Loucy (cell line): ENCODE measurements at regions not wholly inside any gene's neighbourhood (a gene's known extent, or its start where the extent isn't known, plus 50 kb on each side); places are given as distances from the start of the nearest gene placed in this dataset.

ENCODE experiments used
- H2AFZ ChIP-seq: fragments of 200-600 bp; sonication (generic); 2 replicates; pipeline ENCODE4 v1.6.0; 2016; ENCODE audit warnings: antibody characterized with exemption, mild to moderate bottlenecking, low read length, moderate library complexity
- H3F3A ChIP-seq: fragments of 200-600 bp; 2 replicates; pipeline ENCODE4 v1.6.0; 2016; ENCODE audit warnings: antibody characterized with exemption, low read depth, mild to moderate bottlenecking
- H3K27me3 ChIP-seq: fragments of 200-600 bp; sonication (generic); 2 replicates; pipeline ENCODE4 v1.6.1; 2014; ENCODE audit warnings: low read length, mild to moderate bottlenecking; ENCODE audit not compliant: insufficient read depth, poor library complexity, severe bottlenecking
- H3K36me3 ChIP-seq: fragments of 200-600 bp; sonication (generic); 2 replicates; pipeline ENCODE4 v1.6.1; 2016; ENCODE audit warnings: low read length; ENCODE audit not compliant: insufficient read depth
- H3K4me1 ChIP-seq: fragments of 200-600 bp; sonication (generic); 2 replicates; pipeline ENCODE4 v1.5.1; 2014; ENCODE audit warnings: low read length, mild to moderate bottlenecking; ENCODE audit not compliant: insufficient read depth, poor library complexity, severe bottlenecking
- H3K4me2 ChIP-seq: fragments of 200-600 bp; sonication (generic); 2 replicates; pipeline ENCODE4 v1.6.0; 2014; ENCODE audit warnings: antibody characterized with exemption, low read length, low read depth, mild to moderate bottlenecking; ENCODE audit not compliant: poor library complexity, severe bottlenecking
- H3K4me3 ChIP-seq: fragments of 200-600 bp; sonication (generic); 2 replicates; pipeline ENCODE4 v1.5.1; 2014; ENCODE audit warnings: low read length, mild to moderate bottlenecking, mixed read lengths; ENCODE audit not compliant: poor library complexity, severe bottlenecking
- H3K79me2 ChIP-seq: fragments of 200-600 bp; sonication (generic); 2 replicates; pipeline ENCODE4 v1.6.1; 2014; ENCODE audit warnings: low read length; ENCODE audit not compliant: insufficient read depth
- H3K9ac ChIP-seq: fragments of 200-600 bp; sonication (generic); 2 replicates; pipeline ENCODE4 v1.6.0; 2014; ENCODE audit warnings: mild to moderate bottlenecking, low read depth, low read length, moderate library complexity; ENCODE audit not compliant: poor library complexity, severe bottlenecking
- H3K9me2 ChIP-seq: fragments of 200-600 bp; sonication (generic); replicated peaks from 2 replicates; pipeline ENCODE4 v1.6.1; 2016; ENCODE audit warnings: low read depth, low read length, mixed read lengths
- H3K9me3 ChIP-seq: fragments of 200-600 bp; sonication (generic); 2 replicates; pipeline ENCODE4 v1.6.1; 2014; ENCODE audit warnings: mild to moderate bottlenecking, antibody characterized with exemption, low read length, low read depth; ENCODE audit not compliant: insufficient read depth
- H4K20me1 ChIP-seq: fragments of 200-600 bp; sonication (generic); 2 replicates; pipeline ENCODE4 v1.6.0; 2014; ENCODE audit warnings: antibody characterized with exemption, low read length, mild to moderate bottlenecking; ENCODE audit not compliant: insufficient read depth, poor library complexity, severe bottlenecking
- CTCF ChIP-seq: fragments of 200-600 bp; sonication (generic); conservative IDR thresholded peaks from 2 replicates; pipeline ENCODE4 v1.5.1; 2014; ENCODE audit warnings: mild to moderate bottlenecking, antibody characterized with exemption, low read length
- EZH2phosphoT487 ChIP-seq: fragments of 200-600 bp; IDR thresholded peaks from 2 replicates; pipeline ENCODE4 v1.6.1; 2018; ENCODE audit warnings: antibody characterized with exemption, mild to moderate bottlenecking, moderate library complexity, borderline replicate concordance

GRCh38 chr12:11946161-11946560 lies 124.6 kb upstream of the BCL2L14 start:
- no peak overlapping the region for H3K4me2 ChIP-seq
- H3K4me3 ChIP-seq: no peak overlapping the region
- TF ChIP-seq EZH2phosphoT487 (no peak), CTCF (no peak)
- H3K4me1 ChIP-seq: peaks cover 7% of the 10 kb centered on the region
- H2AFZ ChIP-seq: no peak overlapping the region
- no peaks in the 10 kb centered on the region for H3K9me2 ChIP-seq
- H3K27me3 ChIP-seq: no peaks in the 10 kb centered on the region
- no peaks in the 10 kb centered on the region for H4K20me1 ChIP-seq
- H3K79me2 ChIP-seq: no peaks in the 10 kb centered on the region
- no peaks in the 10 kb centered on the region for H3K9me3 ChIP-seq
- H3K36me3 ChIP-seq: no peaks in the 10 kb centered on the region
- no peak overlapping the region for H3K9ac ChIP-seq
- H3F3A ChIP-seq: no peaks in the 10 kb centered on the region

GRCh38 chr12:11947213-11947612 lies 123.5 kb upstream of the BCL2L14 start:
- Histone ChIP-seq H3F3A (no peaks in the 10 kb centered on the region), H4K20me1 (no peaks in the 10 kb centered on the region), H2AFZ (no peak overlapping the region), H3K36me3 (no peaks in the 10 kb centered on the region), H3K9me2 (no peaks in the 10 kb centered on the region), H3K4me2 (no peak overlapping the region), H3K4me1 (peaks cover 7% of the 10 kb centered on the region), H3K9me3 (no peaks in the 10 kb centered on the region), H3K9ac (no peak overlapping the region), H3K79me2 (no peaks in the 10 kb centered on the region), H3K4me3 (no peak overlapping the region), H3K27me3 (no peaks in the 10 kb centered on the region)
- TF ChIP-seq EZH2phosphoT487 (no peak), CTCF (no peak)

- TF ChIP-seq EZH2phosphoT487 (no peak), CTCF (no peak)
- H2AFZ ChIP-seq: no peak overlapping the region
These were observed 120.9 kb upstream of the BCL2L14 start for GRCh38 chr12:11949738-11950411.

More at GRCh38 chr12:11949738-11950411, 120.9 kb upstream of the BCL2L14 start:
- no peak overlapping the region for H3K9ac ChIP-seq
- H3K27me3 ChIP-seq: no peaks in the 10 kb centered on the region
- H3K4me1 ChIP-seq: peaks cover 25% of the 10 kb centered on the region
- no peaks in the 10 kb centered on the region for H3F3A ChIP-seq
- no peaks in the 10 kb centered on the region for H3K79me2 ChIP-seq
- no peaks in the 10 kb centered on the region for H3K9me2 ChIP-seq
- H3K36me3 ChIP-seq: no peaks in the 10 kb centered on the region
- no peaks in the 10 kb centered on the region for H4K20me1 ChIP-seq
- H3K9me3 ChIP-seq: no peaks in the 10 kb centered on the region
- no peak overlapping the region for H3K4me3 ChIP-seq
- no peak overlapping the region for H3K4me2 ChIP-seq
